Posterior vena cava (tissue), 2 donors: ENCODE measurements at regions not wholly inside any gene's neighbourhood (a gene's known extent, or its start where the extent isn't known, plus 50 kb on each side); places are given as distances from the start of the nearest gene placed in this dataset.

Experiments
- DNase-seq: peaks from one replicate; pipeline ENCODE4 v3.0.0-alpha.2; 2020; ENCODE audit warnings: low spot score
- intact Hi-C, 2 donors: fragments of 100-400 bp; cut with DNase I; formaldehyde crosslinking; loops; one replicate each; pipeline versions ENCODE4 v1.14.1 to v1.14.2; 2022 to 2023
- donor health status: DM: yes; HTN: yes; CAD: no.
- donor health status: DM: yes; HTN: yes; CAD: no.

DNA sequence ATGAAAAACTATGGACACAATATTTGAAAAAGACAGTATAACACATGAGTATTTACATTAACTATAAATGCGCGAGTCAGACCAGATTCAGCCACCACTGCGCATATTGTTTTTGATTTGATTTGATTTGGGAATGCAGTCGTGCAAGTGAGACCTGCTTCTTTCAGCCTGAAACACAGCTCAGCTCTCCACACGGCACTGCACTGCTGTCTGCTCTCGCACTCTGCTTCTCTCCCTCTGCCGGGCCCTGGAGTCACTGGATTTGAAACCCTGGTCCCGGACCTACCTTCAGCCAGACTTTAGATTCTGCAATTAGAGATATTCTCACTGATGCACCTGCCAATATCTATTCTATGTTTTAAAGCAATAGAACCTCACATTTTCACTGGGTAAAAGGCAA lies 143.9 kb upstream of the TMEM132C start:
- DNase-seq: no peak
- intact Hi-C loops: no loop called here

DNA sequence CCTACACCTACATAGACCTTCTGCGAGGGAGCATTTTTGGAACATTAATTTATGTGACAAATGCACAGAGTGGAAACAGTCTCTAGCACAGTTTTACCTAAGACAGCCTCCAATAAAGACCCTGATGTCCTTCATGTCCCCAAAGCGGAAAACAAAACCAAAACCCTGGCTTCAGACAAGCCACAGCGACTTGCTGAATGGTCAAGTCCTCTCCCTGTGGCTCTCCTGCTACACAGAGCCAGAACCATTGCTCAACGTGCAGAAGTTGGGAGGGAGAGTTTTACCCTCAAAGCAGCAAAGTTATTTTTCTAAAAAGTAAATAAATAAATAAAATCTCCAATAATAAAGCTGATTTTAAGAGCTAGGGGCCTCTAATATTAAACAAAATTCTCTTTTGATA lies 135.0 kb upstream of the TMEM132C start:
- DNase-seq: no peak
- intact Hi-C loops: no loop called here

DNA sequence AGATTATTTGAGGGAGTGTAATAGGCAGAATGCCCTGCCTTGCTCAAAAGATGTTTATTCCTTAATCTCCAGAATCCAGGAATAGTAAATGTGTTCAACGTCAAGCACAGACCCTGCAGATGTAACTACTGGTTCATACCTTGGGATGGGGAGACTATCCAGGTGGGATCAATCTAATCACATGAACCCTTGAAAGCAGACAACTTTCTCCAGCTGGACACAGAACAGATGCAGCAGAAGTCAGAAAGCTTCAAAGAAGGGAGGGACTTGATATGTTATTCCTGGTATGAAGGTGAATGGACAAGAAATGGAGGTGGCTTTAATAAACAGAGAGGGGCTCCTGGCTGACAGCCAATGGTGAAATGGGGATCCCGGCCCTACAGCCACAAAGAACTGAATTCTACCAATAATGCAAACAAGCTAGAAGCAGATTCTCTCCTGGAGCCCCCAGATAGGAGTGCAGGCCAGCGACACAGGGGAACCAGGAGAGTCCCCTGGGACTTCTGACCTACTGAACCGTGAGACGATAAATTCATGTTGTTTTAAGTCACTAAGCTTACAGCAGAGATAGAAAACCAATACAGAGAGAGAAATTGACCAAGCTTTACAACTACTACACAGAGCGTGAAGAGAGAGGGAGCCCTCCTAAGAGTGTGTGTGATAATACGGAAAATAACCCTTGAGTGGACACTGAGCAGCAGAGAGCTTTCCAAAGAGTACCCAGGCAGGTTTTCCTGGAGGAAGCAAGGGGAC lies 133.5 kb upstream of the TMEM132C start:
- no peak for DNase-seq

DNA sequence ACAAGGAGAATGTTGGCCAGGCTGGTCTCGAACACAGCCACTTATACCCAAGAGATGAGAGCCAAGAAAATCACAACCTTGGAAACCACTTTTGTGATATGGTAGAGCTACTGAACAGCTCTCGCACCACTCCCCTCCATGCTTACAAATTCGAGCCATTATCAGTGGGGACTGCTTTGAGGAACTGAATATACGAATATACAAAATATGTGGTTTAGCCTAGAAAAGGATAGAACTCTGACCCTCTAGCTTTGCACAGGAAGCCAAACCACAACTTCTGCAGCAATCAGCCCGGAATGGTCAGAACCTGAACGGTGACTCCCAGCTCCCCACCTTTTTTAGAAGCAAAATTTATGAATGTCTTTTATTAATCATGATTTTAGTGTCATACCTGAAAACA lies 129.8 kb upstream of the TMEM132C start:
- DNase-seq: no peak
- intact Hi-C loops: no loop called here

More for the DNA sequence above, 133.5 kb upstream of the TMEM132C start:
- intact Hi-C loops: no loop called here

DNA sequence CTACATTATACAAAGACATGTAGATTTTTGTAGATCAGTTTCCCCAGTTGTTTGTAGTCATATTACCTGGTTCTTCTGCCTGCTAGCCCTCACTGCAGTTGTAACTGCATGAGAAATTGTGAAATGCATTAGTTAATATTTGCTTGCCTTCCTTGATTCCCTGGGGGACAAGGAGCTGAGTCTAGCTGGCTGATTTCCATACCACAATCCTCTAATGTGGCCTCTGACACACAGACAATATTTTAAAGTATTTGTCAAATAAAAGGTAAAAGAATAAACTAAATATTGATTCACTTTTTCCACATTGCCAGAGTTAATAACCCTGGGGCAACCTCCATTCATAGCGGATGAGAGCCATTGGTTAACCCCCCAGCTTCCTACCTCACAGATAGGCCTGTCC lies 128.8 kb upstream of the TMEM132C start:
- intact Hi-C loops: no loop called here
- DNase-seq: no peak

DNA sequence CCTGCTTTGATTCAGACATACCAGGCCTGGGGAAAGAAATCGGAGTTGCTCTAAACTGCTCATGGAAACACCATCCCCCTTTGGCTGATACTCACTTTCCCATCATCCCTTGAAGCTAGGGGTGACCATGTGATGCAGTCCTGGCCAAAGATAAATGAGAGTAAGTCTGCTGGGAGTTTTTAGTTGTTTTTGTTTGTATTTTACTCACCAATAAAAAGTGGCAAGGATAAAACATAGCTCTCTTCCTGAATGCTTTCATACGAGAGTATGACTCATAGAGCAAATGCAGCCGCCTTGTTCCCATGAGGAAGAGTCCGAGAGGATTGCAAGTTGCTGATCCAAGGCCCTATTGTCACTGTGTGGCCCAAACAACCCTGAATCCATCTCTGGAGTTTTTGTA lies 126.4 kb upstream of the TMEM132C start:
- intact Hi-C loops: no loop called here
- no peak for DNase-seq

DNA sequence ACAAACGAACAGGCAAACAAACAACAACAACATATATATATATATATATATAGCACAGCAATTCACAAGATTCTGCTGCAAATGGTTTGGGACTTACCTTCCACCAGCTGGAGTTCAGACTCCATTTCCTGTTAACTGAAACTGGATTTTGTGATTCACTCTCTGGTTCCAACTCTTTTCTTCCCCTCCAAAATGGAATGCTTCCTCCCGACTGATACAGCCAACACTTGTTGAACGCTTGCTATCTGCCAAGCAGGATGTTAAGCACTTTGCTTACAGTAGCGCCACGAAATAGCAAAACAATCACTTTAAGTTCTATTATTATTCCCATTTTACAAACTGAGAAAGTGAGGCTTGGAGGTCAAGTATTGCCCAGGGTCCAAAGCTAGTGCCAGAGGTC lies 116.0 kb upstream of the TMEM132C start:
- DNase-seq: no peak
- intact Hi-C loops: no loop called here

DNA sequence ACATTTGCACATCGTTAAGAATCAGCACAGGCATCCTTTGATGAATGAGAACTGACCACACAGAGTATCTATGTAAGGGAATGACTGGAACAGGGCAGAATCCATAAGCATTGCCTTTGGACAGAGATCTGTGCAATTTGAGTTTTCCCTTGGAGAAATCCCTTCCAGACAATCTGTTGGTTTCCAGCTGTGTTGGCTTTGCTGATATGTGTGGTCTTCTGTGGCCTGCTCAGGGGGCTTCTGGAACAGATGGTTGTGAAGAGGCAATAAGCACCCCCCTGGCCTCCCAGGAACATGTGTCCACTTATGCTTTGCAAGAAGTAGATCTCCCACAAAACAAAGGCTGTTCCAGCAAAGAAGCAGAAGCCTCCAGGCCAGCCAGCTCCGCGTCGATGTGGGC lies 111.4 kb upstream of the TMEM132C start:
- DNase-seq: no peak
- intact Hi-C loops: no loop called here

DNA sequence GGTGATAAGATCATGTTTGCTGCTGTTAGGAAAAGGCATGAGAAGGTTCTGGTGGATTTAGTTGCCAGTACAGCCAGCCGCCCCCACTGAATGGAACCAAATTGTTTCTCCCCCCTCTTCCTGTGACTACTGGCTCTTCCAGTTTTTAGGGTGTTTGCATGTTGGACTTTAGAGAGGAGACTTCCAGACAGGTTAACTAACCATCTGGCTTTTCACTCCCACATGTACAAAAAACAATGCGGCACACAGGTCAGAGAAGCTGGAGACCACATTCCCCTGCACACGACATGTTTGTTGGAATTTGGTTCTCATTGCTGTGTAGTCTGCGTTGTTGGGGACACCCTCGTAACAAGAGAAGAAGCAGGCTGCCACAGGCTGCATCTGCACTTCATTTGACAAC lies 103.9 kb upstream of the TMEM132C start:
- intact Hi-C loops: no loop called here
- no peak for DNase-seq

DNA sequence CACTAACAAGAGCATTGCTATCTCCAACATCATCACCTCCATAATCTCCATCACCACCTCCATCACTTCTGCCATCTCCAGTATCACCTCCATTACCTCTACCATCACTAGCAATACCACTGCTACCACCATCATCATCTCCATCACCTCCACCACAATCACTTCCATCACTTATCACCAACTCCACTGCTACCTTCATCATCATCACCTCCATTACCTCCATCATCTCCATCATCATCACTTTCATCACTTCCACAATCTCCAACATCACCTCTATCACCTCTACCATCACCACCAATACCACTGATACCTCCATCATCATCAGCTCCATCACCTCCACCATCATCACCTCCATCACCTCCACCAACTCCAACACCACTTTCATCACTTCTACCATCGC lies 102.4 kb upstream of the TMEM132C start:
- no peak for DNase-seq
- intact Hi-C loops: no loop called here

DNA sequence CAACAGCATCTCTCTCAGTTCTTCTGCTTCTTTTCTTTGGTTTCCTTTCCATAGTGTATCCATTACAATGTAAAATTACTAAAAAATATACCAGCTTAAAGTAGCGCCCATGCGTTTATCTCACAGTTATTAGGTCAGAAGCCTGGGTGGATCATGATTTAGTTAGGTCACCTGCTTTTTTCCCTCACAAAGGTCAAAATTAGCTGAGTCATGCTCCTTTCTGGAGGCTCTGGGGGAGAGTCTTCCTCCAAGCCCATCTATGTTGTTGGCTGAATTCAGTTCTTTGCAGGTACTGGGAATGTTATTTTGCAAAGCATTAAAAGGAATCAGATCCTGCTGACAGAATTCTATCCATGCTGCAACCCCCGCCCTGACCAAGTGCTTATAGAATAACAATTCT lies 101.6 kb upstream of the TMEM132C start:
- intact Hi-C loops: no loop called here
- DNase-seq: no peak

DNA sequence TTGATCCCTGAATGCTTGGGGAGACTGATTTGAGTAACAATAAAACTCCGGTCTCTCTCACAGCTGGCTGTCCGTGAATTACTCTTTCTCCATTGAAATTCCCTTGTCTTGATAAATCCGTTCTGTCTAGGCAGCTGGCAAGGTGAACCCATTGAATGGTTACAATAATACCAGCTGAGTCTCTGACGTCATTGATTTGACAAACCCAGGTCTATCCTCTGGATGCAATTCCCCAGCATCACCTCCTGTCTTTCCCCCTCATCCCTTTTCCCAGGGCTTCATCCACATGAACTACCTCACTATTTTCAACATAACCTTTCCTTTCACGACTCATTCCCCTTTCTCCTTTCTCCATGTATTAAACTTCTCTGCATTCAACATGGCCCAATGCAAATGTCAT lies 98.7 kb upstream of the TMEM132C start:
- intact Hi-C loops: no loop called here

DNA sequence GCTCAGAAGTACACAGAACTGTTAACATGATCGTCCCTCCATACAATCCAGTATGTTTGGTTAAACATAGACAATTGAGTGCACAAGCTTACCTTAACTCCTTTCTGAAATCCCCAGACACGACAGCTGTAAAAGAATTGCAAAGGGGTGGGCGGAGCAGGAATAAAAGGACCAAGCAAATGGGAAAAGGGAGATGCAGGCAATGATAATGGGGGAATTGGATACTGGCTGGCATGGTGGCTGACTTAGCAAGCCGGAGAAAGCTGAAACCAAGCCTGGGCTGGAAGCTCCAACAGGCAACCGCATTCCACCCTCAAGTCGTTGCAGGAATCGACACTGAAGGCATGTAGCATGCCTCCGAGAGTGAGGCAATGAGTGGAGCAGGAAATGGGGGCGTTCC lies 96.8 kb upstream of the TMEM132C start:
- intact Hi-C loops: no loop called here
- no peak for DNase-seq

More for the DNA sequence above, 98.7 kb upstream of the TMEM132C start:
- no peak for DNase-seq

DNA sequence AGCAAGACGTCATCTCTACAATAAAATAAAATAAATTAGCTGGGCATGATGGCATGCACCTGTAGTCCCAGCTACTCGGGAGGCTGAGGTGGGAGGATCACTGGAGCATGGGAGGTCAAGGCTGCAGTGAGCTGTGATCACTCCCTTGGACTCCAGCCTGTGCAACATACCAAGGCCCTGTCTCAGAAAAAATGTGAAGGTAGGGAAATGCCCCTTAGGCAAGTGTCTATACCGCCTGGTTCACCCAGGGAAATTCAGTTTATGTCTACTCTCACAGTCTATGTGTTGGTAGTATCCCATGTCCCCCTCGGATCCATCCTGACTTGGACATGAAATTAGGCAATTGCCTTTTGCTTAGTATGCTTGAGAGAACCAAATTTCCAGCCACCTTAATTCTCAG lies 88.4 kb upstream of the TMEM132C start:
- no peak for DNase-seq
- intact Hi-C loops: loop anchor here in 1 of 2 donors (1.0 kb wide), 1 partner anchor 31 kb away; no protein-coding TSS in a partner anchor

DNA sequence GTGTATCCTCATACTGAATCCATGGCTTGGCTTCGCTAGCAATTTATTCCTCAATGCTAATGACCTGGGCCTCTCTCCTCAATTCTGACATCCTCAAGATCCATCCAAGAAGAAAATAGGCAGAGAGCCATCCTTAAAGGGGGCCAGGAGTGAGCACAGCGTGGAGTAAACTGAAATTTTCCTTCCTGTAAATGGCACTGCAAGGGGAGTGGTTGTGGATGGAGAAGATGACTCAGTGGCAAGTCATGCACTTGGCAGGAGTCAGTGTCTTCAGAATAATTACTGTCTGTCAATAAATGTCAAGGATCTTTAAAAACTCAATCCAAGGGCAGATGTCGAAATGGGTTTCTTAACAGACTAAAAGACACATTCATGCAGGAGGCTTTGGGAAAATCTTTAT lies 88.0 kb upstream of the TMEM132C start:
- intact Hi-C loops: loop anchor here in 1 of 2 donors (1.0 kb wide), 1 partner anchor 32 kb away; no protein-coding TSS in a partner anchor
- DNase-seq: no peak

DNA sequence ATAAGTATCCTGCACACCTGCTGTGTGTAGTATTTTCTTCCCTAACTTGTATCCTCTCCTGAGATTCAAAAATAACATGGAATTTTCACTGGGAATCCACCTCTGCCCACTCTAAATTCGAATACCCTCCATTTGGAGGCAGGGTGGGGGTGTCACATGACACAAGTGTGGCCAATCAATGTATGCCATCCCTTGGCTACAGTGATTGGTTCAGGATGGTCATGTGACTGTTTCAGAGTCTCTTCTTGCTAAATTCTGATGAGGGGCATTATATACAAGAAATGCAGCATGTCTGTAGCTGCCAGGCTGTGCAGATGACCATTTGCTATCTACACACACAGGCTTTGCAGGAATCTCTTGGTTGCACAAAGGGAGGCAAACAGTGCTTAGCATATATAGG lies 86.8 kb upstream of the TMEM132C start:
- DNase-seq: no peak
- intact Hi-C loops: no loop called here

DNA sequence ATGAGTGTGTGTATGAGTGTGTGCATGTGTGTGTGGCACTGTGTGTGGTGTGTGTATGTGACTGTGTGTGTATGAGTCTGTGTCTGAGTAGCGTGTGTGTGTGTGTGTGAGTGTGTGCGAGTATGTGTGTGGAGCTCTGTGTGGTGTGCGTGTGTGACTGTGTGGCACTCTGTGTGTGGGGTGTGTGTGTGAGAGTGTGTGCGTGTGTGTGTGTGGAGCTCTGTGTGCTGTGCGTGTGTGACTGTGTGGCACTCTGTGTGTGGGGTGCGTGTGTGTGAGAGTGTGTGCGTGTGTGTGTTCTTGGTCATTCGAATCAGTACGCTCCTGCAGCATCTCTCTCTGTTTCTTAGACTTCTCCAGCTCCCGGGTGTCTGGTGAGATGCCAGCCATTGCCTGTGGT lies 76.9 kb upstream of the TMEM132C start:
- intact Hi-C loops: no loop called here
- DNase-seq: no peak

DNA sequence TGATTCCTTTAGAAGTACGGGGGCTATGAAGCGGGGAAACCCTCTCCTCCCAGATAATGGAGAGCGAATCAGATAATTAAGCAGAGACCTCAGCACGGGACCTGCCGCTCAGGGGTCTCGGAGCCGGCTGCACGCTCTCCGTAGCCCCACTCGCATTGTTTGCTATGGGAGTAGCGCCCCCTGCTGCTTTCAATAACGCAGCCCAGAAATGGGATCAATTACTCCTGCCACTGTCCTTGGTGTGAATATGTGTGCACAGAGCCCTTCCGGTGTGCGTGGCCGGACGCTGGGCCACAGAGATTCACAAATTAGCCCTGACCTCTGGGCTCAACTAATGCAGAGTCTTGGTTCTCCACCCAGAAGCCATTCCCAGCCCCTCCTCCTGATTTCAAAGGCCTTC lies 76.4 kb upstream of the TMEM132C start:
- intact Hi-C loops: no loop called here
- DNase-seq: no peak

DNA sequence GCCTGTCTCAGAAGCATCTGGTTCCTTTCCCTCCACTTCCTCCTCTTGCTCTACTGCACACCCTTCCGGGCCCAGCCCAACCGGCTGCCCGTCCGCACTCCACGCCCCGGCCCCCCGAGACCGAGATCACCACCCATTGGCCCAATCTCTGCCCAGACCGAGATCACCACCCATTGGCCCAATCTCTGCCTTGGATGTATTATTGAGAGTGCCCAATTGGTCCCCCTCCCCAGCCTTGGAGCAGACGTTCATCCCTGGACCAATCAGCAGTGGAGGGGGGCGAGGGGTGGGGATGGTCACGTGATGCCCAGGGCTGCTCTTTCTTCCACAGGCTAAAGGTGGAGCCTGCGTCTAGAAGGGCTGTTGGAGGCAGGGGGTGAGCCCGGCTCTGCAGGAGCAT lies 75.6 kb upstream of the TMEM132C start:
- intact Hi-C loops: no loop called here
- no peak for DNase-seq

DNA sequence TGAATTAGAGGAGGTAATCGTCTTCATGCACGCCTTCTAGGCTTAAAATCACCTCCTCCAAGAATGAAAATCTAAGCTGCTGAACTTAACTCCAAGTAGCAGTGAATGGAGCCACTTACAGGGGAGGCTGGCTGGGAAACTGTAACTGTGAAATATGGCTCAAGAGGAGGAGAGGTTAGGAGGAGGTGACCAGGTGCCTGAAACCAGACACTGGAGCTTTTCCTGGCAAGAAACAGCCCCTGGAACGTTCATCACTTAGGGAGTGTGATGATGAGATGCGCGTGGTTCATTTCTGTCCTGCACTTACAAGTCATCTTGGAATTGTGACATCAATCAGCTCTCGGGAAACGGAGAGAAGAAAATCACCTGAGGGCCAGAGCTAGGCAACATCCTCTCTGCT lies 62.3 kb upstream of the TMEM132C start:
- intact Hi-C loops: no loop called here

DNA sequence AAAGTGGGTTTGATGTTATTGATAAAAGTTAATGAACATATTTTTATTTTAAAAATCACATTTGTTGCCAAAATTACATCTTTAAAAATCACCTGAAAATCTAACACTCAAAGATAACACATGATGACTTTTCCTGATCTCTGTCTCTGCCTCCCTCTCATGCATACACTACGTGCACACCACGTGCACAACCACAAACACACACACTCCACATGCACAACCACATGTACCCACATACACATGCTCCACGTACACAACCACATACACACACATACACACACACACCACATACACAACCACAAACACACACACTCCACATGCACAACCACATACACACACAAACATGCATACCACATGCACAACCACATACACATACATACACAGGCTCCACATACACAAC lies 61.8 kb upstream of the TMEM132C start:
- no peak for DNase-seq

More for the DNA sequence above, 62.3 kb upstream of the TMEM132C start:
- no peak for DNase-seq

DNA sequence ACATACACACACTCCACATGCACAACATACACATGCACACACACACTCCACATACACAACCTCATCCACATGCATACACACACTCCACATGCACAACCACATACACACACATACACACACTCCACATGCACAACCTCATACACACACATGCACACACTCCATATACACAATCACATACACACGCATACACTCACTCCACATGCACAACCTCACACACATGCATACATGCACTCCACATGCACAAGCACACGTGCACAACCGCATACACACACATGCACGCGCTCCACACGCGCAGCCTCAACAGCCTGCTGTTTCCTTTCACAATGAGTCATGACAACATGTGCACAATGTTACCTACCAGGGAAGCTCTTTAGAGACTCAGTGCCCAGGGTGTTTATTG lies 61.2 kb upstream of the TMEM132C start:
- no peak for DNase-seq
- intact Hi-C loops: no loop called here

More for the DNA sequence above, 61.8 kb upstream of the TMEM132C start:
- intact Hi-C loops: no loop called here
